Liver (tissue), 8 donors: ENCODE measurements at regions not wholly inside any gene's neighbourhood (a gene's known extent, or its start where the extent isn't known, plus 50 kb on each side); places are given as distances from the start of the nearest gene placed in this dataset.

Experiments
- DNase-seq: peaks from one replicate; pipeline ENCODE4 v3.0.0-alpha.2; 2017; ENCODE audit warnings: low spot score
- H3K27ac ChIP-seq, 2 donors: one replicate each; pipeline ENCODE4 v1.7.0; 2013; ENCODE audit warnings: inconsistent platforms in 2 of 2, low read length in 2 of 2, control low read depth in 1 of 2, low read depth in 1 of 2, mild to moderate bottlenecking in 1 of 2
- H3K27me3 ChIP-seq, 4 donors: one replicate each; pipeline versions ENCODE4 v1.6.1 to v1.7.0; 2013; ENCODE audit warnings: low read length in 3 of 4, inconsistent platforms in 1 of 4, mild to moderate bottlenecking in 1 of 4, moderate library complexity in 1 of 4; ENCODE audit not compliant: control insufficient read depth in 4 of 4, insufficient read depth in 4 of 4
- H3K36me3 ChIP-seq, 4 donors: one replicate each; pipeline versions ENCODE4 v1.6.1 to v1.7.0; 2013; ENCODE audit warnings: low read length in 3 of 4, mild to moderate bottlenecking in 3 of 4, low read depth in 1 of 4, moderate library complexity in 1 of 4; ENCODE audit not compliant: control insufficient read depth in 4 of 4, insufficient read depth in 3 of 4
- H3K4me1 ChIP-seq, 4 donors: one replicate each; pipeline versions ENCODE4 v1.6.1 to v1.7.0; 2013; ENCODE audit warnings: low read length in 3 of 4, mild to moderate bottlenecking in 3 of 4, moderate library complexity in 1 of 4; ENCODE audit not compliant: control insufficient read depth in 4 of 4, insufficient read depth in 4 of 4
- H3K4me3 ChIP-seq, 3 donors: one replicate each; pipeline versions ENCODE4 v1.6.1 to v1.7.0; 2013; ENCODE audit warnings: low read length in 3 of 3, control low read depth in 1 of 3, low read depth in 1 of 3, mild to moderate bottlenecking in 1 of 3
- H3K9ac ChIP-seq, 2 donors: one replicate each; pipeline ENCODE4 v1.7.0; 2013; ENCODE audit warnings: low read length in 2 of 2, mild to moderate bottlenecking in 2 of 2, moderate library complexity in 2 of 2, control low read depth in 1 of 2, low read depth in 1 of 2
- H3K9me3 ChIP-seq, 4 donors: one replicate each; pipeline versions ENCODE4 v1.6.1 to v1.7.0; 2013; ENCODE audit warnings: low read length in 3 of 4; ENCODE audit not compliant: control insufficient read depth in 4 of 4
- ATF3 ChIP-seq: IDR thresholded peaks from 2 replicates; pipeline ENCODE4 v1.6.1; 2016; ENCODE audit warnings: antibody characterized with exemption
- CTCF ChIP-seq: fragments of 150-350 bp; IDR thresholded peaks from 2 replicates; pipeline ENCODE4 v1.5.1; 2017; ENCODE audit warnings: improper control_type of control experiment, low read depth, low read length; ENCODE audit not compliant: missing input control
- EGR1 ChIP-seq, 2 donors: IDR thresholded peaks; 2 replicates each; pipeline ENCODE4 v1.6.1; 2016 to 2018; ENCODE audit warnings: antibody characterized with exemption in 2 of 2, low read depth in 2 of 2
- FOXA1 ChIP-seq: IDR thresholded peaks from 2 replicates; pipeline ENCODE4 v1.6.1; 2016; ENCODE audit warnings: antibody characterized with exemption
- FOXA2 ChIP-seq: IDR thresholded peaks from 2 replicates; pipeline ENCODE4 v1.6.1; 2016; ENCODE audit warnings: antibody characterized with exemption
- GABPA ChIP-seq, 2 donors: IDR thresholded peaks in 1 of 2; conservative IDR thresholded peaks in 1 of 2; 2 replicates each; pipeline ENCODE4 v1.6.1; 2016; ENCODE audit warnings: antibody characterized with exemption in 2 of 2, mild to moderate bottlenecking in 1 of 2, moderate library complexity in 1 of 2
- HNF4A ChIP-seq, 2 donors: conservative IDR thresholded peaks; 2 replicates each; pipeline ENCODE4 v1.6.1; 2016; ENCODE audit warnings: antibody characterized with exemption in 2 of 2, mild to moderate bottlenecking in 2 of 2
- HNF4G ChIP-seq: IDR thresholded peaks from 2 replicates; pipeline ENCODE4 v1.6.1; 2016; ENCODE audit warnings: antibody characterized with exemption
- MAX ChIP-seq: IDR thresholded peaks from 2 replicates; pipeline ENCODE4 v1.6.1; 2016; ENCODE audit warnings: antibody characterized with exemption
- NR2F2 ChIP-seq: IDR thresholded peaks from 2 replicates; pipeline ENCODE4 v1.6.1; 2016; ENCODE audit warnings: antibody characterized with exemption
- RAD21 ChIP-seq, 2 donors: IDR thresholded peaks; 2 replicates each; pipeline ENCODE4 v1.6.1; 2016; ENCODE audit warnings: antibody characterized with exemption in 2 of 2, mild to moderate bottlenecking in 2 of 2
- RXRA ChIP-seq, 2 donors: IDR thresholded peaks; 2 replicates each; pipeline ENCODE4 v1.6.1; 2017 to 2018; ENCODE audit warnings: antibody characterized with exemption in 2 of 2, mild to moderate bottlenecking in 1 of 2
- SP1 ChIP-seq: IDR thresholded peaks from 2 replicates; pipeline ENCODE4 v1.6.1; 2018; ENCODE audit warnings: antibody characterized with exemption, mild to moderate bottlenecking
- TAF1 ChIP-seq: conservative IDR thresholded peaks from 2 replicates; pipeline ENCODE4 v1.6.1; 2016; ENCODE audit warnings: antibody characterized with exemption, mild to moderate bottlenecking
- YY1 ChIP-seq: IDR thresholded peaks from 2 replicates; pipeline ENCODE4 v1.6.1; 2016; ENCODE audit warnings: antibody characterized with exemption, mild to moderate bottlenecking
- ZBTB33 ChIP-seq: IDR thresholded peaks from 2 replicates; pipeline ENCODE4 v1.6.1; 2016; ENCODE audit warnings: antibody characterized with exemption
- WGBS: extraction: QIAGEN DNeasy Blood & Tissue Kit; methylation state at CpG from one replicate; pipeline ENCODE4 v1.1.7; 2013; 5-methylcytosine and 5-hydroxymethylcytosine counted together
- donor health status: healthy.
- donor health status: healthy.
- donor health status: healthy.
- donor health status: healthy.
- donor health status: healthy.

GRCh38 chr7:25562673-25563182, 334.4 kb upstream of the NPVF start (continued):
- TF ChIP-seq CTCF (no peak), EGR1 (IDR thresholded peaks at IDR 0.05; ENCODE audit: low read depth in 2 of 2) (no peak), FOXA2 (no peak), FOXA1 (no peak), MAX (no peak)

- H3K27ac ChIP-seq = no peak overlapping the region
- H3K9ac ChIP-seq = no peak overlapping the region
Observed at GRCh38 chr7:25565002-25565401, 336.7 kb upstream of the NPVF start.

More at GRCh38 chr7:25565002-25565401, 336.7 kb upstream of the NPVF start:
- H3K4me1 ChIP-seq = peaks cover 0 to 4% (median 1%) of the 10 kb centered on the region in 4 donors
- no peaks in the 10 kb centered on the region for H3K27me3 ChIP-seq
- H3K9me3 ChIP-seq = no peaks in the 10 kb centered on the region
- no peaks in the 10 kb centered on the region for H3K36me3 ChIP-seq
- DNase-seq = no peak
- 79% methylated on average over 7 of the region's 7 CpGs for WGBS
- TF ChIP-seq HNF4A (conservative IDR thresholded peaks at IDR 0.05) (no peak), EGR1 (IDR thresholded peaks at IDR 0.05; ENCODE audit: low read depth in 2 of 2) (no peak), SP1 (no peak), TAF1 (no peak), YY1 (no peak), RXRA (IDR thresholded peaks at IDR 0.05) (no peak), FOXA2 (no peak), NR2F2 (no peak), ZBTB33 (no peak), HNF4G (no peak), RAD21 (IDR thresholded peaks at IDR 0.05) (no peak), ATF3 (no peak), FOXA1 (no peak), CTCF (no peak), GABPA (IDR thresholded peaks at IDR 0.05 in 1 of 2, conservative IDR thresholded peaks at IDR 0.05 in 1 of 2) (no peak)
- H3K4me3 ChIP-seq = no peak overlapping the region
